HG03139 (cell line): ENCODE measurements at regions not wholly inside any gene's neighbourhood (a gene's known extent, or its start where the extent isn't known, plus 50 kb on each side); places are given as distances from the start of the nearest gene placed in this dataset.
A peak's percentile ranks its signal among the peaks of the same experiment; 100 is the strongest.

ENCODE experiments used
- ATAC-seq: cut with Tn5 transposase; IDR thresholded peaks from one replicate; pipeline ENCODE4 v1.9.1; 2021; ENCODE audit not compliant: unreplicated experiment

DNA sequence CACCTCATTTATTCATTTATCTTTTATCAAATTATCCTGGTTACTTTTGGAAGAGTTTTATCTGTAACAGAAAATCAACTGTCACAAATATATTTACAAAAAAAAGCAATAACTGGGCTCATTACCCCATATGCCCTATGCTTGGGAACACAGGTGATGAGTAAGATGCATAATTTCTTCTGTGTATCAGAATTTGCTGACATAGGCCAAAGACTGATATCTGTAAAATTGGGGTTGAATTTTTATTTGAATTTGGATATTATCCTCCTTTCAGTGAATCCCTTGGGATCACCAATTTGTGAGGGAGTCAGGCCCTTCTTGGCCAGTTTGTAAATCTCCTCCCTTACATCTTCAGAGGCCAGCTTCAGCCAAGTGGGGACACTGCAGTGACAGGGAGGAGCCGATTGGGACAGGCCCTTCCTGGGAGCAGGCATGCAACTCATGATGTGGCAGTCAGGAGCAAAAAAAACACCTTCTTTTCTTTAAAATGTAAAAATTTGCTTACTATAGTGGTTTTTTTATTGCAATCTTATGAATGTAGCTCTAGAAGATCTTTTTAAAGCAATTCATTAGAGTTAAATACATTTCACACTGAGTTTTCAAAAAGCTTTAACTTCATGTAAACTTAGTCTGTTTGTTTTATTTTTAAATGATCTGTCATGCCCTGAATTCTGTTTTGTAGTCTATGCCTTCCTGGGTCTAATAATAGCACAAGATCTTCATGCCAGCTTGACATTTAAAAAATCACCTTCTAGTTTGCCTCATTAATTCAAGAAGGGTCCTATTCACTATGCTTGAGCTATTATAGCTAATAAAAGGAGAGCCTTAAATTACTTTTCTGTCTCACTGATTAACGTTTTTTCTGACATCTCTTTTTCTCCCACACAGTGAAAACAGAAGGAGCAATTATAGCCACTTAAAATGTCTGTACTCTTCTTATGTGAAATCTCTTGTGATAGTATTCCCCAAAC lies 136.6 kb upstream of the SPRY1 start:
- no peak for ATAC-seq

DNA sequence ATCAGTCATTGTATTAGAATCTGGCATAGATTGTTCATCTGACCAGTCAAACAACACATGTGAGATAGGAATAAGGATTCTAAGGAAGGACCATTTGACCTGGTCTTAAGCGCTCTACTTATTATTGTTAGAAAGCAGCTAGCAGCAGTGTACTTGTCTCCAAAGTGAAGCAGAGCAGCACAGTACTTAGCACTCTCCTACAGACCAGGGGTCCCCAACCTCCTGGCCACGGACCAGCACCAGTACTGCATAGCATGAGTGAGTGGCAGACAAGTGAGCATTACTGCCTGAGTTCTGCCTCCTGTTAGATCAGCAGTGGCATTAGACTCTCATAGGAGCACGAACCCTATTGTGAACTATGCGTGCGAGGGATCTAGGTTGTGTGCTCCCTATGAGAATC lies 135.9 kb upstream of the SPRY1 start:
- ATAC-seq, result no peak

- no peak for ATAC-seq
These were observed 134.5 kb upstream of the SPRY1 start for GRCh38 chr4:123262080-123262479.

DNA sequence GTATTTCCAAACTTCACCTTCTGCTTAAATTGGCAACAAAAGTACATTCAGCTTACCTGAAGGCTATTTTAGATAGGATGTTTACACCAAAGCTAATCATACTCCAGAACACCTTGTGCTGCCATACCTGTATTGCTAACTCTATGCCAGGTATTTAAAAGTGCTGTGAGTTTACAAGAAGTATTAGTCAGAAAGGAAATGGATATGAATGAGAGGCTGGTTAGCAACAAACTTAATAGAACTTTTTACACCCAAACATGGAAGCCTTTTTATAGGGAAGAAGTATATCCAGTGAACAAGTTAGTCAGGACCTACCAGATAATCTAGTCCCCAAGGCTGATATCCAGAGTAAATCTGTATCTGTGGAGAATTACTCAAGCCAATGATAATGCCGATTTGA lies 131.2 kb upstream of the SPRY1 start:
- ATAC-seq, result no peak

- ATAC-seq, result no peak
These were observed 130.4 kb upstream of the SPRY1 start for GRCh38 chr4:123266221-123266620.

- ATAC-seq, result no peak
These were observed 117.8 kb upstream of the SPRY1 start for GRCh38 chr4:123278755-123279154.

DNA sequence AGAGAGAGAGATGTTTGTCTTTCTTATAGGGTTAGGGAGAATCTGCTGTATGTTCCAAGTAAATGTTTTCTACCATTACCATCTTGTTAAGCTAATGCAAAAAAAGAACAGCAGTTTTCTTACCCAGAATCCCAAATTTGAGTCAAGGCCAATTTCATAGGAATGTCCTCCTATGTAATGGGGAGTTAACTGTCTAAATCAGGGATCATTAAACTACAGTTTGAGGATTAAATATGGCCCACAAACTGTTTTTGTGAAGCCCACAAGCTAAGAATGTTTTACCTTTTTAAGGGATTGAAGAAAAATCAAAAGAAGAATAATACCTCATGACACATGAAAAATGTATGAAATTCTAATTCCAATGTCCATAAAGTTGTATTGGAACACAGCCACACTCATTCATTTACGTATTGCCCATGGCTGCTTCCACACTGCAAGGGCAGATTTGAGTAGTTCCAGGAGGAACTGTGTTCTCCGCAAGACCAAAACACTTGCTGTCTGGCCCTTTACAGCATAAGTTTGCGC lies 113.2 kb upstream of the SPRY1 start:
- no peak for ATAC-seq

- ATAC-seq, result no peak
These were observed 112.4 kb upstream of the SPRY1 start for GRCh38 chr4:123284168-123284567.

DNA sequence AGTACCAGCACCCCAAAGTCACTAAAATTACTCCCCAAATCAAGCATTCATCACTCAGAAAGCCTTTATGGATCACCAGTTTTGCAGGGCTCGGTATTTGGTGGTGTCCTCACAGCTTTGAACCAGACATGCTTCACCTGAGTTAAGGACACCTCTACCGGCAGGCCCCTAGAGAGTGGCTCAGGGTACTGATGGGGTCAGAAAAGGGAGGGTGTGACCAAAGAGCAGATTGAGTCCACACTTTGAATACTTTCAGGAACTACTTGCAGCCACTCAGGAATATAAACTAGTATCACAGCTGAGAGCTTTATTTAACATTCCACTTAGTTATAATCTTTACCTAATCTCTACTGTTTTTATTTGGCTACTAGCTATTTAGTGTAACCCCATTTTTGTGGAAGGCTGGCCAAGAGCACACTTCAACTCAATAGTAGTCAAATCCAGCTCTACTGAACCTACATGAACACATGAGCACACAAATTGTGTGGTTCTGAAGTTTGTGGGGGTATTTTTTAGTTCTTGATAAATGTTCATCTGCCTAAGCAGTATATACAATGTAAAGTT lies 109.6 kb upstream of the SPRY1 start:
- ATAC-seq, result no peak

GRCh38 chr4:123288309-123289025 lies 108.1 kb upstream of the SPRY1 start:
- peak; percentile 70 for ATAC-seq

- no peak for ATAC-seq
These were observed 105.3 kb upstream of the SPRY1 start for GRCh38 chr4:123291329-123291728.

- no peak for ATAC-seq
These were observed 98.8 kb upstream of the SPRY1 start for GRCh38 chr4:123297836-123298235.

DNA sequence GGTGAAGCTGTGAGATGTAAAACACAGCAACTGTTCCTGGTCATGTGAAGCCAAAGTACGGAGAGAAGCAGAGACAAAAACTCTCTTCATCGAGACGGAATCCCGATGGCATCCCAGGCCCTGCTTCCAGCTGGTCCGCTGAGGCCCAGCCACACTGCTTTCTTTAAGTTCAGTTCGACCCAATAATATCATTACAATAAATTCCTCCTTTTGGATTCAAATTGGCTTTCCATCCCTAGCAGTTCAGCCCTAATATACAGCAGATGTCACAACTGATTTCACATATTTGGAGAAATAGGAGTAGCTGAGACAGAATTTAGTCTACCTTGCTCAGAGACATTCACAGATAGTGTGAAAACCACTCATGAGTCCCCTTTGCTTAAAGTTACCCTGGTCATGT lies 98.3 kb upstream of the SPRY1 start:
- no peak for ATAC-seq

DNA sequence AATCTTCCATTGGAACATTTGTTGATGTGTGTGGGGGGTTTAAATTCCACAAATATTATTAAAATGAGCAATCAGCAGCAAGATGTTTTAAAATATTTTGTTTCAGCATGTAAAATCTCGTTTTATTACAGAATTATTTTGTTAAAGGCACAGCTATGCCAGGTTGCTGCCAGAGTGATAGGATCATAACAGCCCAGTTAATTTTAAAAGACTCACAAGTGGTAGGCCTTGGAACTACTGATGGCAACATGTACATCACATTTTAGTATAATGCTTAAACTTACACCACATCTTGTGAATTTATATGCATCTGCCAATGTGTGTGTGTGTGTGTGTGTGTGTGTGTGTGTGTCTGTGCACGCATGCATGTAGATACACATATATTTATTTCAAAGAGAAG lies 97.8 kb upstream of the SPRY1 start:
- no peak for ATAC-seq

DNA sequence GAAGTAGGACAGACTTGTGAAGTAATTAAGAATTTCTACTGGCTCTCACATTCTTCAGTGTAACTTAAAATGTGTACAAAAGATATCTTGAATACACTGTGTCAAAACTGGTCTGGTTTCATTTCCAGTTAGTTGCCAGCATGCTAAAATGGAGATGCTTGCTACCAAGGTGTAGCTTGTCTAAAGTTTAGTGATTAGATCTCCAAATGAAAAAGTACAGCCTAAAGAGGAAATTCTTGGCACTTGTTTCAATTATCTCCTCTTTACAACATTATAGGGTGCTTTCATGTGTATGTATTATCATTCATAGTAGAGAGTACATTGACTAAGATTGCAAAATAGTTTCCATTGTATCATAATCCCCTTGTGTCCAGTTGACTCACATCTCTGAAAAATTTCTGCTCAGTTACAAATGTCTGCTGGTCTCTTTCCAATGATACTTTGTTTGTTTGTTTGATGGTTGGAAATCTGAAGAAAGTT lies 97.3 kb upstream of the SPRY1 start:
- ATAC-seq, result no peak

DNA sequence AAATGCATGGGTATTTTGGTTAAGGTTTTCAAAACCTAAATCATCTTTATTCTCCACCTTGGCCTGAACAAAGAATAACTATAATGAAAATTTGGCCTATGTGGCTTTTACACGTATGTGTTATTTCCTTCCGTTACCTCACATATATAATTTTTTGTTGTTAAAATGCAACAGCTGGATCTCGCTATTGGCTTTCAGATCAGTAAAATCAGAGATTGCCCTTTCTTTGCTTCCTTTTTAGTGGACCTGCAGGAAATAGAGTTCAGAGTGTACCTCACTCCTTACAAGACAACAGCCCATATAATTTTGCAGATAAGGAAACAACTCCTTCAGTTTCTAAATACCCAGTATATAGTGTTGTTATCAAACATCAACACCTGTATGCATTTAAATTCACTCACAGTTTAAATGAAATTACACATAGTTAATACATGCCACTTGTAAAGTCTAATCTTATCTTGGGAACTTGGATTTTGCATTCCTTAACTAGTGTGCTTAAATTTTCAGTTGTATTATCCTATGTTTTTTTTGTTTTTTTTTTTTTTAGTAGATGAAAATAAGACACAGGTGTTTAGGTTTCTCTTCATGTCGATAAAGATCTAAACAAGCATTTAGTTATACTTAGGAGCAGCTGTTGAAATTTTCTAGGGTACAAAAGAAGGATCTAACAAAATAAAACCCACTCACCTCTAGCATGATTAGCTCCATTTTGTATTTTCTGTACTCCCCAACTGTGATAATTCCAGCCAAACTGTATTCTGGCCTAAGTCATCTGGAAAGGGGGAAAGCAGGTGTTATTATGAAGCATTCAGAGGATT lies 96.2 kb upstream of the SPRY1 start:
- ATAC-seq, result no peak

DNA sequence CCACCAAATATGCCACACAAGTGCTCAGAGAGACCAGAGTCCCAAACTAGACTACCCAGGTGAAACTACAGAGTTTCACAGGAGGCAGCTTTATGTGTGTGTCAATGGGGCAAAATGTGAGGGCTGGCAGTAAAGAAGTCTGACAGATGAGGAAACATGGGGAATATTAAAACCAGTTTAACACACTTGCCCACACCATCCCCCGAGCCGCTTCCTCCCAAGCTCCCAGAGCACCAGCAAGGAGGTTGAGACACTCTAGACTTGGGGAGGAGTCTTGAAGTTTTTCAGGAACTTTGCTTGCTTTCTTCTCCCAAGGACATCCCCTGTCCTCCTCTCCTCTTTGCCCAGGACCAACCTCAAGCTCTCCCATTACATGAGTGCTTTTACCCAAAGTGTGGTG lies 94.7 kb upstream of the SPRY1 start:
- ATAC-seq, result no peak

DNA sequence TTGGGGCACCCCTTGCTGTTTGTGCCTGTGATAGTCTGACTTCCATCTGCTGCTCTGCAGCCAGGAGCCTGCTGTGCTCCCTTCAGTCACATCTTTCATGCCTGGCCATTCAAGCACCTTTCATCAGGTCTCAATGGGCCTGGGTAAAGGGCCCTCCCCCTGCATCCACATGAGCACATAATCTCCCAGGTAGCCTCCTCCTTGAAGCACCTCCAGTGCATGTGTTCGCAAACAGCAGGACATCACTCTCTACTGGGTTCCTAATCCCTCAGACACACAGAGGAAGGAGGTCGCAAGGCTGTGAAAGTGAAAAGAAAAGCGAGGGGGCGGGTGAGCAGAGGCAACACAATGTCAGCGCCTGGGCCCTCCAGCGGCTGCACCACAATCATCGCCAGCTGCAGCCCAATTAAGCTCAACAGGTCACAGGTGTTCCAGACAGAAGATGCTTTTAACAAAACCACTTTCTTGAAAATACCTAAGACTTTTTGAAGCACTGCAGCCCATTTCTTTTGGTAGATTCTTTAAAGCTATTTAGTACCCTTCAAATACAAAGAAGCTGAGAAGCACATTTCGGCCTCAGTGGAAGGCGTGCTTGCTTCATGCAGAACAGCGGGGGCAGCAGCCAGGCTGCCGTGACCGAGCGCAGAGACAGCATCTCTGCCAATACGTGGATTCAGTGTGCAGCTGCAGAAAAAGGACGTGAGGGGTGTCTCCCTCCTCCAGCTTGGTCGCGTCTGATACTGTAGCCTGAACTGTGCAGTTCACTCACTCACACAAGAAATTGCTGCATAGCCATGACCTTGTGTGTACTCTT lies 92.2 kb upstream of the SPRY1 start:
- ATAC-seq, result no peak

GRCh38 chr4:123305736-123306135 lies 90.9 kb upstream of the SPRY1 start:
- ATAC-seq, result no peak

- no peak for ATAC-seq
These were observed 89.8 kb upstream of the SPRY1 start for GRCh38 chr4:123306769-123307168.
